ENCODE measurements at regions not wholly inside any gene's neighbourhood (a gene's known extent, or its start where the extent isn't known, plus 50 kb on each side); places are given as distances from the start of the nearest gene placed in this dataset.
"Not testable (repeated sequence)": the region's sequence is repeated elsewhere in the genome, so short reads cannot be mapped to it uniquely, and the experiment has no call there.

DNA sequence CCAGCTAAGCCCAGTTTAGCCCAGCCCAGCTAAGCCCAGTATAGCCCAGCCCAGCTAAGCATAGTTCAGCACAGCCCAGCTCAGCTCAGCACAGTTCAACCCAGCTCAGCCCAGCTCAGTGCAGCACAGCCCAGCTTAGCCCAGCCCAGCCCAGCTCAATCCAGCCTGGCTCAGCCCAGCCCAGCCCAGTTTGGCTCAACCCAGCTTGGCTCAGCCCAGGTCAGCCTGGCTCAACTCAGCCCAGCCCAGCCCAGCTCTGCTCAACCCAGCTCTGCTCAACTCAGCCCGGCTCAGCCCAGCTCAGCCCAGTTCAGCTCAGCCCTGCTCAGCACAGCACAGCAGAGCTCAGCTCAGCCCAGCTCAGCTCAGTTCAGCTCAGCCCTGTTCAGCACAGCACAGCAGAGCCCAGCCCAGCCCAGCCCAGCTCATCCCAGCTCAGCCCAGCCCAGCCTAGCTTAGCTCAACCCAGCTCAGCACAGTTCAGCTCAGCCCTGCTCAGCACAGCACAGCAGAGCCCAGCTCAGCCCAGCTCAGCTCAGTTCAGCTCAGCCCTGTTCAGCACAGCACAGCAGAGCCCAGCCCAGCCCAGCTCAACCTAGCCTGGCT lies 330.9 kb downstream of the TMEM121 start:
- Histone ChIP-seq H2AFZ (ENCODE audit: low read length) (no peak overlapping the region), H3K4me1 (ENCODE audit: control insufficient read depth, extremely low read depth, insufficient read depth, low read length) (no peaks in the 10 kb centered on the region), H3K27me3 (ENCODE audit: control insufficient read depth, insufficient read depth, low read length) (no peaks in the 10 kb centered on the region), H3K36me3 (ENCODE audit: control insufficient read depth, insufficient read depth, low read length) (no peaks in the 10 kb centered on the region), H3K27ac (ENCODE audit: insufficient read depth, low read length) (no peak overlapping the region), H3K9me3 (ENCODE audit: control insufficient read depth, insufficient read depth, low read depth, low read length) (no peaks in the 10 kb centered on the region), H3K79me2 (ENCODE audit: control insufficient read depth, insufficient read depth, low read length) (no peaks in the 10 kb centered on the region), H3K4me3 (replicated peaks in 1 of 4; ENCODE audit: control extremely low read depth in 1 of 4, insufficient read depth in 1 of 4, low read depth in 3 of 4, low read length in 4 of 4) (no peak overlapping the region), H4K20me1 (ENCODE audit: control insufficient read depth, extremely low read depth, insufficient read depth, low read length) (no peaks in the 10 kb centered on the region), H3K4me2 (ENCODE audit: extremely low read depth, insufficient read depth, low read length) (no peak overlapping the region), H3K9ac (ENCODE audit: insufficient read depth, low read length) (no peak overlapping the region)
- TF ChIP-seq, protein P1, sequence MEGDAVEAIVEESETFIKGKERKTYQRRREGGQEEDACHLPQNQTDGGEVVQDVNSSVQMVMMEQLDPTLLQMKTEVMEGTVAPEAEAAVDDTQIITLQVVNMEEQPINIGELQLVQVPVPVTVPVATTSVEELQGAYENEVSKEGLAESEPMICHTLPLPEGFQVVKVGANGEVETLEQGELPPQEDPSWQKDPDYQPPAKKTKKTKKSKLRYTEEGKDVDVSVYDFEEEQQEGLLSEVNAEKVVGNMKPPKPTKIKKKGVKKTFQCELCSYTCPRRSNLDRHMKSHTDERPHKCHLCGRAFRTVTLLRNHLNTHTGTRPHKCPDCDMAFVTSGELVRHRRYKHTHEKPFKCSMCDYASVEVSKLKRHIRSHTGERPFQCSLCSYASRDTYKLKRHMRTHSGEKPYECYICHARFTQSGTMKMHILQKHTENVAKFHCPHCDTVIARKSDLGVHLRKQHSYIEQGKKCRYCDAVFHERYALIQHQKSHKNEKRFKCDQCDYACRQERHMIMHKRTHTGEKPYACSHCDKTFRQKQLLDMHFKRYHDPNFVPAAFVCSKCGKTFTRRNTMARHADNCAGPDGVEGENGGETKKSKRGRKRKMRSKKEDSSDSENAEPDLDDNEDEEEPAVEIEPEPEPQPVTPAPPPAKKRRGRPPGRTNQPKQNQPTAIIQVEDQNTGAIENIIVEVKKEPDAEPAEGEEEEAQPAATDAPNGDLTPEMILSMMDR (conservative IDR thresholded peaks at IDR 0.05 in 1 of 2, IDR thresholded peaks at IDR 0.05 in 1 of 2; ENCODE audit: low read depth in 1 of 2, low read length in 2 of 2) = no peak
- DNase-seq (ENCODE audit: low read depth in 2 of 2) = no peak

DNA sequence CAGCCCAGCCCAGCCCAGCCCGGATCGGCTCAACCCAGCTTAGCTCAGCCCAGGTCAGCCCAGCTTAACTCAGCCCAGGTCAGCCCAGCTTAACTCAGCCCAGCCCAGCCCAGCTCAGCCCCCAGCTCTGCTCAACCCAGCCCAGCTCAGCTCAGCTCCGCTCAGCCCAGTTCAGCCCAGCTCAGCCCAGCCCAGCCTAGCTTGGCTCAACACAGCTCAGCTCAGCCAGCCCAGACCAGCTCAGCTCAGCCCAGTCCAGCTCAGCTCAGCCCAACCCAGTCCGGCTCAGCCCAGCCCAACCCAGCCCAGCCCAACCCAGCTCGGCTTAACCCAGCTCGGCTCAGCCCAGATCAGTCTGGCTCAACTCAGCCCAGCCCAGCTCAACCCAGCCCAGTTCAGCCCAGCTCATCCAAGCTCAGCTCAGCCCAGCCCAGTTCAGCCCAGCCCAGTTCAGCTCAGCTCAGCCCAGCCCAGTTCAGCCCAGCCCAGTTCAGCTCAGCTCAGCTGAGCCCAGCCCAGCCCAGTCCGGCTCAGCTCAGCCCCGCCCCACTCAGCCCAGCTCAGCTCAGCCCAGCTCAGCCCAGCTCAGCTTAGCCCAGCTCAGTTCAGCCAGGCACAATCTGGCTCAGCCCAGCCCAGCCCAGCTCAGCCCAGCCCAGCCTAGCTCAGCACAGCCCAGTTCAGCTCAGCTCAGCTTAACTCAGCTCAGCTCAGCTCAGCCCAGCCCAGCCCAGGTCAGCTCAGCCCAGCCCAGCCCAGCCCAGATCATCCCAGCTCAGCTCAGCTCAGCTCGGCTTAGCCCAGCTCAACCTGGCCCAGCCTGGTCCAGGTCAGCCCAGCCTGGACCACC lies 331.7 kb downstream of the TMEM121 start:
- H3K4me2 ChIP-seq (ENCODE audit: extremely low read depth, insufficient read depth, low read length) = no peak overlapping the region
- H3K9me3 ChIP-seq (ENCODE audit: control insufficient read depth, insufficient read depth, low read depth, low read length) = no peaks in the 10 kb centered on the region
- H3K36me3 ChIP-seq (ENCODE audit: control insufficient read depth, insufficient read depth, low read length) = no peaks in the 10 kb centered on the region
- H3K4me3 ChIP-seq (replicated peaks in 1 of 4; ENCODE audit: control extremely low read depth in 1 of 4, insufficient read depth in 1 of 4, low read depth in 3 of 4, low read length in 4 of 4) = no peak overlapping the region
- no peaks in the 10 kb centered on the region for H3K27me3 ChIP-seq (ENCODE audit: control insufficient read depth, insufficient read depth, low read length)
- no peak overlapping the region for H3K27ac ChIP-seq (ENCODE audit: insufficient read depth, low read length)
- no peaks in the 10 kb centered on the region for H3K79me2 ChIP-seq (ENCODE audit: control insufficient read depth, insufficient read depth, low read length)
- H3K9ac ChIP-seq (ENCODE audit: insufficient read depth, low read length) = no peak overlapping the region
- DNase-seq (ENCODE audit: low read depth in 2 of 2) = no peak
- TF ChIP-seq, protein P1 (conservative IDR thresholded peaks at IDR 0.05 in 1 of 2, IDR thresholded peaks at IDR 0.05 in 1 of 2; ENCODE audit: low read depth in 1 of 2, low read length in 2 of 2) = no peak
- TF ChIP-seq EZH2 (IDR thresholded peaks at IDR 0.05; ENCODE audit: low read length, missing control alignments) = no peak
- no peaks in the 10 kb centered on the region for H3K4me1 ChIP-seq (ENCODE audit: control insufficient read depth, extremely low read depth, insufficient read depth, low read length)
- no peak overlapping the region for H2AFZ ChIP-seq (ENCODE audit: low read length)
- H4K20me1 ChIP-seq (ENCODE audit: control insufficient read depth, extremely low read depth, insufficient read depth, low read length) = no peaks in the 10 kb centered on the region

GRCh38 chr14:105858676-105859025 lies 332.3 kb downstream of the TMEM121 start:
- H3K36me3 ChIP-seq (ENCODE audit: control insufficient read depth, insufficient read depth, low read length) = no peaks in the 10 kb centered on the region
- H3K9me3 ChIP-seq (ENCODE audit: control insufficient read depth, insufficient read depth, low read depth, low read length) = no peaks in the 10 kb centered on the region

GRCh38 chr14:105859073-105859716 lies 332.8 kb downstream of the TMEM121 start:
- not testable (repeated sequence) for H3K4me3 ChIP-seq (replicated peaks in 1 of 4; ENCODE audit: control extremely low read depth in 1 of 4, insufficient read depth in 1 of 4, low read depth in 3 of 4, low read length in 4 of 4); H3K79me2 ChIP-seq (ENCODE audit: control insufficient read depth, insufficient read depth, low read length); H3K36me3 ChIP-seq (ENCODE audit: control insufficient read depth, insufficient read depth, low read length); H3K27ac ChIP-seq (ENCODE audit: insufficient read depth, low read length); H2AFZ ChIP-seq (ENCODE audit: low read length); DNase-seq (ENCODE audit: low read depth in 2 of 2); H3K4me2 ChIP-seq (ENCODE audit: extremely low read depth, insufficient read depth, low read length); H4K20me1 ChIP-seq (ENCODE audit: control insufficient read depth, extremely low read depth, insufficient read depth, low read length); H3K27me3 ChIP-seq (ENCODE audit: control insufficient read depth, insufficient read depth, low read length); H3K9ac ChIP-seq (ENCODE audit: insufficient read depth, low read length); H3K9me3 ChIP-seq (ENCODE audit: control insufficient read depth, insufficient read depth, low read depth, low read length); H3K4me1 ChIP-seq (ENCODE audit: control insufficient read depth, extremely low read depth, insufficient read depth, low read length)

More at GRCh38 chr14:105858676-105859025, 332.3 kb downstream of the TMEM121 start:
- no peak for DNase-seq (ENCODE audit: low read depth in 2 of 2)
- Histone ChIP-seq H3K4me3 (replicated peaks in 1 of 4; ENCODE audit: control extremely low read depth in 1 of 4, insufficient read depth in 1 of 4, low read depth in 3 of 4, low read length in 4 of 4) (no peak overlapping the region), H2AFZ (ENCODE audit: low read length) (no peak overlapping the region), H3K4me2 (ENCODE audit: extremely low read depth, insufficient read depth, low read length) (no peak overlapping the region), H3K9ac (ENCODE audit: insufficient read depth, low read length) (no peak overlapping the region), H4K20me1 (ENCODE audit: control insufficient read depth, extremely low read depth, insufficient read depth, low read length) (no peaks in the 10 kb centered on the region), H3K4me1 (ENCODE audit: control insufficient read depth, extremely low read depth, insufficient read depth, low read length) (no peaks in the 10 kb centered on the region), H3K27ac (ENCODE audit: insufficient read depth, low read length) (no peak overlapping the region), H3K27me3 (ENCODE audit: control insufficient read depth, insufficient read depth, low read length) (no peaks in the 10 kb centered on the region), H3K79me2 (ENCODE audit: control insufficient read depth, insufficient read depth, low read length) (no peaks in the 10 kb centered on the region)
- no peak for TF ChIP-seq EZH2 (IDR thresholded peaks at IDR 0.05; ENCODE audit: low read length, missing control alignments)
- TF ChIP-seq, protein P1 (conservative IDR thresholded peaks at IDR 0.05 in 1 of 2, IDR thresholded peaks at IDR 0.05 in 1 of 2; ENCODE audit: low read depth in 1 of 2, low read length in 2 of 2) = no peak
